SK-MEL-5 (cell line): ENCODE measurements at regions not wholly inside any gene's neighbourhood (a gene's known extent, or its start where the extent isn't known, plus 50 kb on each side); places are given as distances from the start of the nearest gene placed in this dataset.

Experiments used
- DNase-seq: peaks from one replicate; pipeline ENCODE4 v3.0.0-alpha.2; 2016; ENCODE audit warnings: low read depth, low spot score
- in situ Hi-C: cut with HindIII; loops from 2 replicates; pipeline ENCODE4 v1.10.0; 2016; ENCODE audit warnings: low sequenced_read_pairs, high pct_unique_total_duplicates, low pct_unique_long_range_greater_than_20kb

DNA sequence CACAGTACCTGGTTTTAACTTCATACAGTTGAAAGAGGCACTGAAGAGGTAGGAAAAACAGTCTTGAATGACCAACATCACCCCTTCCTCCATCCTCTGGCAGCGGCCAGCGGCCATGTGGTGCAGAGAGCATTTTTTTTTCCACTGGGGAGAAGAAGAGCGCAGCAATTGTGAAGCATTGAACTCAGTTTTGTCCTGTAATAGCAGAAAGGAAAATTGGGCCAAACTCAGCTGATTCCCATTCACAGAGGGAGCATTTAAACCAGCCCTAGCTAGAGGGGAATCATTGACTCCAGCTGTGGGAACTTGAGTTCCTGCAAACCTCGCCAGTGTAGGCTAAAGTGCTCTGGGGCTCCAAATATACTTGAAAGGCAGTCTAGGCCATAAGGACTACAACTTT lies 316.6 kb upstream of the CHST9 start:
- in situ Hi-C loops = no loop called here
- no peak for DNase-seq

DNA sequence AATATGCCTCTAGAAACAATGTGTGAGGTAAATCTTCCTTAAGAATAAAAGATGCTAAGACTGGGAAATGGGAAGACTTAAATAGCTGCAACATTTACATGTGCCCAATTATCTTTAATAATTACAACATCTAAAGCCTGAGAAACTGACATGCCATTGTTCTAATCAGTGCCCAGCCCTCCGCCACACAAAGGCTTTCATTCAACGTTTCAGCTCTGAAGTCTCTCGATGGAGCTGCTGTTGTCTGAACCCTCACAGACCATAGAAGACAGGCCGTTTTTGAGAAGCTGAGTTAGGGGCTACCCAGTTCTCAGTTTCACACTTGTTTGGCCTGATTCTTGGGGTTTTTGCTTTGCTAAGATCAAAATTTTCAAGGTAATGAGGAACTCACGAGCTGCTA lies 315.4 kb upstream of the CHST9 start:
- no peak for DNase-seq

DNA sequence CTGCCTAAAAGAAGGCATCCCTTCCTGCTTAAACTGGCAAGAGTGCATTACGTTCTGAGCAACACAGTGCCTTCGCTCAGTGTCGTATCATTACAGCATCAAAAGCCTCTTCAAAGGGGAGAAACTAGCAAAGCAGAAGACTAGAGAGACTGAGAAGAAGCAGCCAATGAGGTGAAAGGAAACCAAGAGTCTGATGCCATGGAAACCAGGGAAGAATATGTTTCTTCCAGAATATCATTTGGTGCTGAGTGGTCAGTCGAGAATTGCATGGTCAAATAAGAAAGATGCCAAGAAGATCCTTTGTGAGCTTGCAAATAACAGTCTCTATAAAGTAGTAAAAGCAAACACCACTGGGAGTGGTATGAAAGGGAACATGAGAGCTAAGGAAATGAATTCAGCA lies 312.1 kb upstream of the CHST9 start:
- in situ Hi-C loops = no loop called here
- DNase-seq = no peak

More for the DNA sequence above, 315.4 kb upstream of the CHST9 start:
- in situ Hi-C loops = no loop called here

DNA sequence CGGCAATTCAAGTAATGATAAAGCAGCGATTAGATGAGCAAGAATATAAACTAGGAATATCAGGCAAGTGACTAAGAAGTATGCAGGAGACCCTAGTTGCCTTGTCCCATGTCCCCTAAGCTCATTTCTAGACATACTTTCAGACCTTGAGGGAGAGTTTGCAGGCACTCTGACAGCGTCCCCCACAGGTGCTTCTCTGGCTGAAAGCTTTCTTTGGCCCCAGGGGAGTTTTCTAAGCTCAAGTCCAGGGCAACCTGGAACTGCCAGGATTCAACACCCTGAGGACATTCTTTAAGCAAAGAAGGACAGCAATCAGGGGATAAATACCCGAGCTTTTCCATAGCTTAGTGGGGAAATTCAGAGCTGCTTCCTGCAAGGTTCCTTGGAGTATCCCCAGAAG lies 308.1 kb upstream of the CHST9 start:
- in situ Hi-C loops = no loop called here
- no peak for DNase-seq

DNA sequence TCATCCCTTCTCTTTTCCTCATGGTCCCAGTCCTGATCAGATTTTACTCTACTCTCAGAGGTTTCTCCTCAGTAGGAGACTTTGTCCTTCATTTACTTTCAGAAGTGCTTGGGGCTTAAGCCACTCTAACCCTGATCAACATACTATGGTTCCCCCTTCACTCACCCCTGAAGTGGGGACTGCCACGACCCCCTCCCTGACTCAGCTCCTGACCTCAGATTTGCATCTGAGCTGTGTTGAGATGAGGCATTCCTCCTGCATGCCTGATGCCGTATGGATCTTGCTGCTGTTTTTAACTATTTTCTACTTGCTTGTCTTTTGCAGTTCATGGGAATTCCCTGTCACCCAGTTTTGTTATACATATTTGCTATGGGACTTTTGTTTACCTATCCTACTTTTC lies 306.7 kb upstream of the CHST9 start:
- in situ Hi-C loops = no loop called here
- no peak for DNase-seq

DNA sequence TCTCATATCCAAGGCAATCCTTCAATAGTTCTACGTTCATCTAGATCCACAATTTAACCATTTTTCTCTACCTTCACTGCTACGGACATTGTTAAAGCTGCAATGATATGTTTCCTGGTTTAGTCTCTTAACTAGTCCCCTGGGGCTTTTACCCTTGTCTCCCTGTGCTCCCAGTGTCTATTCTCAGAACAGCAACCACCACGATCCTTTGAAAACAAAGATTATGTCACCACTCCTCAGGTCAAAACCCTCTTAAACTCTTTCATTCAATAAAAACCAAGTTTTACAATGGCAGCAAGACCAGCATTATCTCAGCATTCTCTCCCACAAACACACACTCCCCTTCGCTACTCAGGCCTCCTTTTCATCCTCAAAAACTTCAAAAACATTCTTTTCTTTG lies 298.2 kb upstream of the CHST9 start:
- in situ Hi-C loops = no loop called here
- no peak for DNase-seq

DNA sequence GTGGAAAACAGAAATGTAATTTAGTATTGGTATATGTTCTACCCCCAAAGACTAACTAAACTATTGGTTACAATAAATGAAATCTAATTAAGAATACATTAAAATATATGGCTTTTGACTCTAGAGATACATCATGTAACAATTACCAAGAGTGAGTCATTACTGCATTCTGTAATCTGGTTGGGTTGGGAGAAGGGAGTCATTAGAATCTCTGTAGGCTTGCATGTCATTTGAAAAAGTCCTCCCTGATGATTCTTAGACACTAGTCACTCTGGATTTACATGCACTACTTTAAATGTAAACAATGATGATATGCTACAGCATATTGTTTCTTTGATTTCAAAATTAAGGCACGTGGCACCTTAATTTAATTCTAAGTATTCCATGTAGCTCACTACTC lies 293.4 kb upstream of the CHST9 start:
- in situ Hi-C loops = no loop called here
- DNase-seq = no peak

DNA sequence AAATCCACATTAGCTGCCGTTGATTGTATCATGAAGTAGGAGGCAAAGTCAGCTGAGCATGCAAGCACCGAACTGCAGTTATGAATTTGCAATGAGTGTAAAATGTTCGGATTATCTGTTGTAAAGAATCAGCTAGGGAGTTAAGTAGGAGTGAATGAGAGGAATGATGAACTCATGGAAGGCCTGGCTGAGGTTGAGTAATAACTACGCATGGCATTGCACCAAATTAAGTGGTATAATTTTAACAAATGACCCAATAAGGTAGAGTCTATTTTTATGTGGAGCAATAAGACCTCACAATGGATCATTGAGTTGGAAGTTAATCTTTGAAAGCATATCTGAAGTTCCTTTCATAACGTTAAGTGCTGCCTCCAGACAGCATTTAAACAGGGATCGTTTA lies 288.2 kb upstream of the CHST9 start:
- in situ Hi-C loops = no loop called here
- no peak for DNase-seq

DNA sequence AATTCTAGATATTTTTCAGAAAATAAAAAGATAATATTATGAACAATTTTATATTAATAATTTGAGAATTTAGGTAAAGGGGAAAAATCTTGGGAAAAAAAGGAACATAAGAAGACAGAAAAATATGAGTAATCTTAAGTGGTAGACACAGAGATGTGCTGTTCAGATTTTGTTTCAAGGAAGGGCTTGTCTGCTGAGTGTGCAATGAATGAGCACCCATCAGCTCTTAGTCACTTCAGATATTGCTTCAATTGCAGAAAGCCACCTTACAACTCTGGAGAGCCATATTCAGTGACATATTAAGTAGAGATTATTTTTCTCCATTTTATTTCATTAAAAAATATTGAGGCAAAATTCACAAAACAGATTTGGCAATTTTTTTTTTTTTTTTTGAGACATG lies 282.0 kb upstream of the CHST9 start:
- no peak for DNase-seq
- in situ Hi-C loops = no loop called here

DNA sequence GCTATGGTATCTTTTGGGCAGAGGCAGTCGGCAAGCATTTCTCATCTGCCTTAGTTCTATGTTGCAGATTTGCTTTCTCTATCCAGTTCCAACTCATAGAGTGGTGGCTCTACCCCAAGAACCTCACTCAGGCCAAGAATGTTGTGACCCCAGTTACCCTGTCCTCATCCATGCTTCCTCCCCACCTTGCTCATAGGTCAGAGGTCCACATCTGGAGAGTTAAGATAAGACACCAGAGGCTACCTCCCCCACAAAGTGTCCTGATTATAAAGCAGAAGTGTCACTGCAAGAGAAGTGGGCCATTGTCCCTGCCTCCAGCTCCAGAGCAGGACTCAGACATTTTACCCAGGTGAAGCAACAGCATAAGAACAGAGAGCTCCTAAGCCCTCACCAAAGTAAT lies 276.8 kb upstream of the CHST9 start:
- in situ Hi-C loops = no loop called here
- no peak for DNase-seq

DNA sequence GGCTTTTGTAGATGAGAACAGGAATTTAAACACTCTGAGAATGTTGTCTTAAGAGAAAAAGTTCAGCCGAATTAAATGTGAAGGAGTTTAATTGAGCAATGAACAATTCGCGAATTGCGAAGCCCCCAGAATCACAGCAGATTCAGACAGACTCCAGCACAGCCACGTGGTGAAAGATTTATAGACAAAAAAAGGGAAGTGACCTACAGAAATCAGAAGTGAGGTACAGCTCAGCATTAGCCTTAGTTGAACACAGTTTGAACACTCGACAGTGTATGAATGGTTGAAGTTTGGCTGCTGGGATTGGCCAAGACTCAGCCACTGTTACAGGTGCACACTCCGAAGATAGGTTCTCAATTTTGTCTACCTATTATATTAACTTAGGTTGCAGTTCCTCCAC lies 264.0 kb upstream of the CHST9 start:
- no peak for DNase-seq
- in situ Hi-C loops = no loop called here

DNA sequence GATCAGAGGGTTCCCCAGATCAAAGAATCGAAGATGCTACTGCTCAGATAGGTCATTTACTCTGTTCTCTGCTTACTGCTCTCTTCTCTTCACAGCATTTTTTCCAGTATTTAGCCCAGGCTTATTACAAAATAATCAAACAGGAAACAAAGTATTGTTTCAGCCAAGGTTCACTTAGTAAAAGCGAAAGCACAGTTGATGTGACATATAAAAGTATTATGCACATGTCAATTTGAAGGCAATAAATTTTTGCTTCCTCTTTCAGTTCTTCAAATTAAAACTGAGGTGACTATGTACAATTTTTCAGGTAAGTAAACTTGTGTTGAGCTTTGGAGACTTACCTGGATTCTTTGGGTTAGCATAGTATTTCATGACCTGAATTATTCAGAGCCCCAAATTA lies 262.8 kb upstream of the CHST9 start:
- in situ Hi-C loops = no loop called here
- no peak for DNase-seq

DNA sequence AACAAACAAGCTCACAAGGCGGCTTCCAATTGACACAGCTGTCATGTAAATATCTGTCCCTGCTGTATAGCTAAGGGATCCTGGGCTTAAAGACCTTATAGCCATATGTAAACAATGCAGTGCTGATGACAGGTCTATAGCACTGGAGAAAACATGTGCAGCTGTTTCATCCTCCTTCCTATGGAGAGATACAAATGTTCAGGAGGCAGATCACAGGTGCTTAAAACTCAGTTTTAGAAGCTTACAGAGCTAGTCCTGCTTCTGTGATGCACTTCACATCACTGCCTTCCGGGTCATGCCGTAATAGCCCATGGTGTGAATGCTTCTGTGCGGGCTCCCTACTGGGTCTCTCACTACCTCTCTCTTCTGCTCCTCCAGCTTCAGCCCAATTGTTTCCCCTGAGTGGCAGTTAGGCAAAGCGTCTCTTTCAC lies 262.4 kb upstream of the CHST9 start:
- DNase-seq = no peak
- in situ Hi-C loops = no loop called here

DNA sequence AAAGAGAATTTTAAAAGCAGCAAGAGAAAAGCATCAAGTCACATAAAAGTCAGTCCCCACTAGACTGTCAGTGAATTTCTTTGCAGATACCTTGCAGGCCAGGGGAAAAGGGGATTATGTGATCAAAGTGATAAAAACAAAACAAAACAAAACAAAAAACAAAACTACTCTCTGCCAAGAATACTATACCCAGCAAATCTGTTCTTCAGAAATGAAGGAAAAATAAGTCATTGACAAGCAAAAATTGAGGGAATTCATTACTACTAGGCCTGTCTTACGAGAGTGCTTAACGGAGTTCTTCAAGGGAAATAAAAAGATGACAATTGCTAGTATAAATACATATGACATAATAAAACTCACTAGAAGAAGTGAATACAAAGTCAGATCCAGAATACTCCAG lies 245.5 kb upstream of the CHST9 start:
- in situ Hi-C loops = no loop called here
- DNase-seq = no peak

DNA sequence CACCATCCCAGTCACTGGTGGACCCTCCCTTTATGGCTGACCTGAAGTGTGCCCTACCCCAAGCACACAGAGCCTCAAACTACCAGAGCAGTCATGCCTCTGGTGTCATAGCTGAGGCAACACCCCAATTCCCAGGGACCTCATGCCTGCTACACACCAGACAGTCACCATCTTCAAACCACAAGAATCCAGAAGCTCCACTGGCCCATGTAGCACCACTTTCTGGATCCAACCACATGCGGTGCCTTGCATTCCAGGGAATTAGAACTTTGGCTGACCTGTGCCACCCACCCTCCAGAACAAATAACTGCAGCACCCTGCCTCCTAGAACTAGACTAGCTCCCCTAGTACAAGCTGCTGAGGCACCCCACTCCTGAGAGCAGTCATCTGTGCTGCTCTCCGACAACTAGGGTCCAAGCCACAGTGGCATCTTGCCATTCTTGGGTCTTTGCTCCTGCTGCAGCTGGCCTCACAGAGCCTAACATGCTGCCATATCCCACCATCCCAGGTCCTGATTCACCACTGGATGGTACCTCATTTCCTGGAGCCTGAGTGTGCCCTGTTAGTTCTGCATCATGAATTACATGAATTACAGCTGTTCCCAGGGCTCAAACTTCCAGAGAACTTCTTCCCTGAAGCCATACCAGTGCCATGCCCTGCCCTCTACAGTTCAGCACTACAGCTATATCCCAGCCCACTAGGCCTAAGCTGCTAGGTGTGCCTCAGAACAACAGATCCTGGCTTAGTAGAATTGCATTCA lies 243.8 kb upstream of the CHST9 start:
- in situ Hi-C loops = no loop called here
- DNase-seq = no peak

DNA sequence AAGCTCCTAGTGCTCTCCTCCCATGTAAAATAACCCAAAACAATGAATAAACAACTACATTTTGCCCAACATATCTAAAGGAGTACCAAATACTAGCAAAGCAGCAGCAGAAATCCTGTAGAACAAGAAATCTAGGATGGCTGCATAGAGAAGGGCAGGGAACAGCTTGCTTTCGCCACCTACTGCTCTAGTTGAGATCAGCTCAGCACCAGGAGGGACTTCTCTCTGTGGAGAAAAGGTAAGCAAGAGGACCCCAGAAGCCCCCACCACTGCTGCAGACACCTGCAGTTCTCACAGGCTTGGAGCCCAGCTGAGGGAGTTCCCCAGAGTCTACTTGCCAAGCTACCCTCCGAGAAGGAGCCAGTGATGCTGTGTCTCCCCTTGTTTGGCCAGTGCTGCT lies 243.0 kb upstream of the CHST9 start:
- in situ Hi-C loops = no loop called here
- no peak for DNase-seq

DNA sequence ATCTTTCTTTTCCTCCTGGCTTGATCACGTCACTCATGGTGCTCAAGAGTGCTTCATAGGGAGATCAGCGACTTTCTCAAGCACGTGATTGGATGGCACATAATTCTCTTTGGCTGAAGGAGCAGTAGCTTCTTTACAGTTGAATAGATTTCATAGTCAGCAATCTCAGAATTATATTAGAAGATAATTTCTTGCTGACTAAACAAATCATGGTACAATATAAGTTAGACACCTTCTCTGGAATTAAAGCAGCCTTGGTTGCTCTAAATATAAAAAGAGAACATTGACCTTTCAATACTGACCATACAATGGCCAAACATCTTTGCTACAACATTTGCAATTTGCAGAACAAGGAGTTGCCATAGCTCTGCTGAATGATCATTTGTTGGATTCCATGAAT lies 238.5 kb upstream of the CHST9 start:
- no peak for DNase-seq
- in situ Hi-C loops = no loop called here

DNA sequence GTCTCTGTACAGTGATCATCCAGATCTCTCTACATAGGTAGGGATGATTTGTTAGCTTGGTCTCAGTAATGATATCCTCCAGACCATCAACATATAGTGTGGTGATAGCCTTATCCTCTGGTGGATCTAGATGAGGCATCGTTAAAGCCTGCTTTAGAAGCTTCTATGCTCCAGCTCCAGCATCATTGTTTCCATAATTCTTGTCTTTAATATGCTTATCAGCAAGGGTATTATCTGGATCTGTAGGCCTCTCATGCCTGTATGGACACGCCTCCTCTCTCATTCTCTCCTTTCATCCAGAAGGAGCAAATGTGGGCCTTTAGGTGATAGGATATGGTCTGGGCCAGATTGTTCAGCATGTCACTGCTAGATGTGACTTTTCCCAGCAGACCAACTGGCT lies 234.5 kb upstream of the CHST9 start:
- DNase-seq = no peak
- in situ Hi-C loops = no loop called here

DNA sequence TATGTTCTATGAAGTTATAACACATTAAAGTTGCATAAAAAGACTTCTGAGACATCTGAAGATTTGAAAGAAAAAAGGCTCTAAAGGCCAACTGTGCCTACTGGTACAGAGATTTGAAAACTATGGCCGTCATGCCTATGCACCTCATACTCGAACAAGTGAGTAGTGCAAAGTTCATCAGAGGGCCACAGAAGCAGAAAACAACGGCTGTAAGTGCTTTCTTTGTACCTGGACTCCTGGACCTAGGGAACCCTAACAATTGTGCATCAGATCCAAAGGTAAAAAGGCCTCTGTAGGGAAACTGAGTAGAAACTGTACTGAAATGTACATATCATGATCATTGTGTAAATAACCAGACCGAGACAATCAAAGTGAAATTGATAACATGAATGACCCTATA lies 230.4 kb upstream of the CHST9 start:
- in situ Hi-C loops = no loop called here
- no peak for DNase-seq

DNA sequence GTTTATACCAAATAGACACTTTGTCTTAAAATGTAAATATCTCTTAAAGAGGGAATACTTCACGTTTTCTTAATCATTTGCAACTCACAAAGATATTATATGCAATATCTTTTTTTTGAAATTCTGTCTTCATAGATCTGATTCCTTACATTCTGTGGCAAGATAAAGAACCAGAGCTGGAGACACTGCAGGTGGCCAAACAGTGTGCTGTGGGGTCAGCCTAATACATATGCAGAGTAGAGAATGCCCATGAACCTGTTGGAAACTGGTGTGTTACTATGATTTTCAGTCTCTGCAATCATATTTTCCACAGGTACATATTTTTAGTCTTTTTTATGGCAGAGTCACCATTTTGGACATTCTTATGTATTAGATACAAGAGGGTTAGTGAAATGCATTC lies 229.6 kb upstream of the CHST9 start:
- no peak for DNase-seq
- in situ Hi-C loops = no loop called here
